ENCODE measurements at regions not wholly inside any gene's neighbourhood (a gene's known extent, or its start where the extent isn't known, plus 50 kb on each side); places are given as distances from the start of the nearest gene placed in this dataset.

DNA sequence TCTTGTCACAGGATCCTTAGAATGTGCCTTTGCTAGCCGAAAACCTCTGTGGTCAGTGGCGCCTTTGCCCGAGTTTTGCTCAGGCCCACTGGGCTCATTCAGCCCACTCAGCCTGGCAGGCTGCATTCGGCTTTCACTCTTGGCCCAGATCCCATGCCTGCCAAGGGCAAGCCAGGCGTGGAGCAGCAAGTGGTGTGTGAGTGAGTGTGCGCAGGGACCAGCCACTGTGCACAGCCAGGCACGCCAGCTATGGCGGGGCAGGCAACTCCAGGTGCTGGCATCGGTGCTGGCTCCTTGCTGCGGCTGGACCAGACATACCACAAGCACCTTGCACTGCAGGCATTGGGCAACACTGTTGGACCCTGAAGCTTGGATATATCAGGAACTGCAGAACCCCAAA, 1145.1 kb upstream of the NCAM2 start:
- Histone ChIP-seq H3K9ac (ENCODE audit: low read length) (no peak overlapping the region), H2AFZ (ENCODE audit: low read depth, low read length, poor library complexity, severe bottlenecking) (no peak overlapping the region), H3K27me3 (ENCODE audit: insufficient read depth, low read length) (no peaks in the 10 kb centered on the region), H3K4me1 (ENCODE audit: control insufficient read depth in 1 of 2, insufficient read depth in 2 of 2, low read length in 2 of 2) (no peaks in the 10 kb centered on the region), H3K9me3 (ENCODE audit: control insufficient read depth in 1 of 2, insufficient read depth in 1 of 2, low read depth in 1 of 2, low read length in 2 of 2) (peaks cover 10 to 31% of the 10 kb centered on the region in 2 experiments), H3K4me3 (replicated peaks in 1 of 2; ENCODE audit: low read depth in 1 of 2, low read length in 2 of 2) (no peak overlapping the region), H3K4me2 (ENCODE audit: low read length) (no peak overlapping the region), H3K79me2 (ENCODE audit: insufficient read depth, low read length) (no peaks in the 10 kb centered on the region), H4K20me1 (ENCODE audit: insufficient read depth) (no peaks in the 10 kb centered on the region), H3K27ac (ENCODE audit: low read depth, low read length) (no peak overlapping the region), H3K36me3 (ENCODE audit: control insufficient read depth in 1 of 2, insufficient read depth in 2 of 2, low read length in 2 of 2) (no peaks in the 10 kb centered on the region), H3K9me2 (ENCODE audit: insufficient read depth) (no peaks in the 10 kb centered on the region)
- DNase-seq (ENCODE audit: low read depth, low spot score) (no peak), ATAC-seq (no peak)
- intact Hi-C loops (cut with micrococcal nuclease): no loop called here
- ChIA-PET CTCF (no interaction called here), RAD21 (ENCODE audit: low non-redundant PET in 1 of 2, low total read pairs in 2 of 2, uncharacterized antibody in 2 of 2, unreplicated experiment in 2 of 2) (no interaction called here), POLR2A (no interaction called here)
- BruUV-seq (replicated peaks): no TSS peak
- TF ChIP-seq SIN3A (IDR thresholded peaks at IDR 0.05; ENCODE audit: low read depth): no peak
- no peak for TF ChIP-seq EGR1 (IDR thresholded peaks at IDR 0.05; ENCODE audit: low read depth)
- TF ChIP-seq RAD21 (IDR thresholded peaks at IDR 0.05; ENCODE audit: low read depth): no peak
- TF ChIP-seq POLR2AphosphoS5 (IDR thresholded peaks at IDR 0.05; ENCODE audit: low read depth, low read length): no peak
- no peak for TF ChIP-seq POLR2A (IDR thresholded peaks at IDR 0.05; ENCODE audit: borderline replicate concordance, extremely low read depth, insufficient read depth, insufficient read length)
- TF ChIP-seq, protein P1, sequence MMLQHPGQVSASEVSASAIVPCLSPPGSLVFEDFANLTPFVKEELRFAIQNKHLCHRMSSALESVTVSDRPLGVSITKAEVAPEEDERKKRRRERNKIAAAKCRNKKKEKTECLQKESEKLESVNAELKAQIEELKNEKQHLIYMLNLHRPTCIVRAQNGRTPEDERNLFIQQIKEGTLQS (IDR thresholded peaks at IDR 0.05): no peak
- TF ChIP-seq, protein P2, sequence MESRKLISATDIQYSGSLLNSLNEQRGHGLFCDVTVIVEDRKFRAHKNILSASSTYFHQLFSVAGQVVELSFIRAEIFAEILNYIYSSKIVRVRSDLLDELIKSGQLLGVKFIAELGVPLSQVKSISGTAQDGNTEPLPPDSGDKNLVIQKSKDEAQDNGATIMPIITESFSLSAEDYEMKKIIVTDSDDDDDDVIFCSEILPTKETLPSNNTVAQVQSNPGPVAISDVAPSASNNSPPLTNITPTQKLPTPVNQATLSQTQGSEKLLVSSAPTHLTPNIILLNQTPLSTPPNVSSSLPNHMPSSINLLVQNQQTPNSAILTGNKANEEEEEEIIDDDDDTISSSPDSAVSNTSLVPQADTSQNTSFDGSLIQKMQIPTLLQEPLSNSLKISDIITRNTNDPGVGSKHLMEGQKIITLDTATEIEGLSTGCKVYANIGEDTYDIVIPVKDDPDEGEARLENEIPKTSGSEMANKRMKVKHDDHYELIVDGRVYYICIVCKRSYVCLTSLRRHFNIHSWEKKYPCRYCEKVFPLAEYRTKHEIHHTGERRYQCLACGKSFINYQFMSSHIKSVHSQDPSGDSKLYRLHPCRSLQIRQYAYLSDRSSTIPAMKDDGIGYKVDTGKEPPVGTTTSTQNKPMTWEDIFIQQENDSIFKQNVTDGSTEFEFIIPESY (IDR thresholded peaks at IDR 0.05; ENCODE audit: extremely low read depth, insufficient replicate concordance, low read length): no peak
- TF ChIP-seq FOSL1 (IDR thresholded peaks at IDR 0.05; ENCODE audit: low read depth): no peak
- no peak for TF ChIP-seq CBX3 (IDR thresholded peaks at IDR 0.05; ENCODE audit: low read depth)
- no peak for TF ChIP-seq CEBPB (IDR thresholded peaks at IDR 0.05; ENCODE audit: low read depth)
- TF ChIP-seq, protein P3, sequence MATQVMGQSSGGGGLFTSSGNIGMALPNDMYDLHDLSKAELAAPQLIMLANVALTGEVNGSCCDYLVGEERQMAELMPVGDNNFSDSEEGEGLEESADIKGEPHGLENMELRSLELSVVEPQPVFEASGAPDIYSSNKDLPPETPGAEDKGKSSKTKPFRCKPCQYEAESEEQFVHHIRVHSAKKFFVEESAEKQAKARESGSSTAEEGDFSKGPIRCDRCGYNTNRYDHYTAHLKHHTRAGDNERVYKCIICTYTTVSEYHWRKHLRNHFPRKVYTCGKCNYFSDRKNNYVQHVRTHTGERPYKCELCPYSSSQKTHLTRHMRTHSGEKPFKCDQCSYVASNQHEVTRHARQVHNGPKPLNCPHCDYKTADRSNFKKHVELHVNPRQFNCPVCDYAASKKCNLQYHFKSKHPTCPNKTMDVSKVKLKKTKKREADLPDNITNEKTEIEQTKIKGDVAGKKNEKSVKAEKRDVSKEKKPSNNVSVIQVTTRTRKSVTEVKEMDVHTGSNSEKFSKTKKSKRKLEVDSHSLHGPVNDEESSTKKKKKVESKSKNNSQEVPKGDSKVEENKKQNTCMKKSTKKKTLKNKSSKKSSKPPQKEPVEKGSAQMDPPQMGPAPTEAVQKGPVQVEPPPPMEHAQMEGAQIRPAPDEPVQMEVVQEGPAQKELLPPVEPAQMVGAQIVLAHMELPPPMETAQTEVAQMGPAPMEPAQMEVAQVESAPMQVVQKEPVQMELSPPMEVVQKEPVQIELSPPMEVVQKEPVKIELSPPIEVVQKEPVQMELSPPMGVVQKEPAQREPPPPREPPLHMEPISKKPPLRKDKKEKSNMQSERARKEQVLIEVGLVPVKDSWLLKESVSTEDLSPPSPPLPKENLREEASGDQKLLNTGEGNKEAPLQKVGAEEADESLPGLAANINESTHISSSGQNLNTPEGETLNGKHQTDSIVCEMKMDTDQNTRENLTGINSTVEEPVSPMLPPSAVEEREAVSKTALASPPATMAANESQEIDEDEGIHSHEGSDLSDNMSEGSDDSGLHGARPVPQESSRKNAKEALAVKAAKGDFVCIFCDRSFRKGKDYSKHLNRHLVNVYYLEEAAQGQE (IDR thresholded peaks at IDR 0.05; ENCODE audit: low read depth): no peak
- TF ChIP-seq TCF7L2 (IDR thresholded peaks at IDR 0.05; ENCODE audit: borderline replicate concordance, extremely low read depth, insufficient read depth, insufficient read length): no peak
- TF ChIP-seq, protein P4, sequence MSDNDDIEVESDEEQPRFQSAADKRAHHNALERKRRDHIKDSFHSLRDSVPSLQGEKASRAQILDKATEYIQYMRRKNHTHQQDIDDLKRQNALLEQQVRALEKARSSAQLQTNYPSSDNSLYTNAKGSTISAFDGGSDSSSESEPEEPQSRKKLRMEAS (IDR thresholded peaks at IDR 0.05): no peak
- TF ChIP-seq ELF1 (IDR thresholded peaks at IDR 0.05; ENCODE audit: borderline replicate concordance, low read depth): no peak
- TF ChIP-seq ZNF274 (IDR thresholded peaks at IDR 0.05; ENCODE audit: low read depth, low read length): no peak
- TF ChIP-seq ZFX (IDR thresholded peaks at IDR 0.05): no peak
- TF ChIP-seq, protein P5, sequence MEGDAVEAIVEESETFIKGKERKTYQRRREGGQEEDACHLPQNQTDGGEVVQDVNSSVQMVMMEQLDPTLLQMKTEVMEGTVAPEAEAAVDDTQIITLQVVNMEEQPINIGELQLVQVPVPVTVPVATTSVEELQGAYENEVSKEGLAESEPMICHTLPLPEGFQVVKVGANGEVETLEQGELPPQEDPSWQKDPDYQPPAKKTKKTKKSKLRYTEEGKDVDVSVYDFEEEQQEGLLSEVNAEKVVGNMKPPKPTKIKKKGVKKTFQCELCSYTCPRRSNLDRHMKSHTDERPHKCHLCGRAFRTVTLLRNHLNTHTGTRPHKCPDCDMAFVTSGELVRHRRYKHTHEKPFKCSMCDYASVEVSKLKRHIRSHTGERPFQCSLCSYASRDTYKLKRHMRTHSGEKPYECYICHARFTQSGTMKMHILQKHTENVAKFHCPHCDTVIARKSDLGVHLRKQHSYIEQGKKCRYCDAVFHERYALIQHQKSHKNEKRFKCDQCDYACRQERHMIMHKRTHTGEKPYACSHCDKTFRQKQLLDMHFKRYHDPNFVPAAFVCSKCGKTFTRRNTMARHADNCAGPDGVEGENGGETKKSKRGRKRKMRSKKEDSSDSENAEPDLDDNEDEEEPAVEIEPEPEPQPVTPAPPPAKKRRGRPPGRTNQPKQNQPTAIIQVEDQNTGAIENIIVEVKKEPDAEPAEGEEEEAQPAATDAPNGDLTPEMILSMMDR (IDR thresholded peaks at IDR 0.05 in 2 of 3, conservative IDR thresholded peaks at IDR 0.05 in 1 of 3; ENCODE audit: borderline replicate concordance in 1 of 3, insufficient read depth in 1 of 3, low read depth in 2 of 3, low read length in 2 of 3): no peak
- TF ChIP-seq SP1 (IDR thresholded peaks at IDR 0.05; ENCODE audit: low read depth): no peak
- no peak for TF ChIP-seq JUND (IDR thresholded peaks at IDR 0.05)
- no peak for TF ChIP-seq YY1 (IDR thresholded peaks at IDR 0.05; ENCODE audit: extremely low read depth, insufficient replicate concordance, low read depth, low read length)

Data from HCT116 (cell line).